Effector memory CD4-positive, alpha-beta T cell (primary cell): ENCODE measurements at regions not wholly inside any gene's neighbourhood (a gene's known extent, or its start where the extent isn't known, plus 50 kb on each side); places are given as distances from the start of the nearest gene placed in this dataset.

Source experiments
- DNase-seq, 3 donors: peaks; one replicate each; pipeline ENCODE4 v3.0.0-alpha.2; 2020
- H3K27ac ChIP-seq: 2 replicates; pipeline ENCODE4 v1.7.0; 2013; ENCODE audit warnings: mild to moderate bottlenecking, low read length, moderate library complexity; ENCODE audit not compliant: insufficient read depth, poor library complexity, severe bottlenecking
- H3K27me3 ChIP-seq: replicated peaks from 2 replicates; pipeline ENCODE4 v1.7.0; 2013; ENCODE audit warnings: mild to moderate bottlenecking, low read length; ENCODE audit not compliant: insufficient read depth, control insufficient read depth, poor library complexity, severe bottlenecking
- H3K36me3 ChIP-seq: 2 replicates; pipeline ENCODE4 v1.7.0; 2013; ENCODE audit warnings: mild to moderate bottlenecking, low read length, moderate library complexity; ENCODE audit not compliant: control insufficient read depth, insufficient read depth
- H3K4me1 ChIP-seq: 2 replicates; pipeline ENCODE4 v1.7.0; 2013; ENCODE audit warnings: low read length, mild to moderate bottlenecking; ENCODE audit not compliant: control insufficient read depth, insufficient read depth, poor library complexity, severe bottlenecking
- H3K4me3 ChIP-seq: 2 replicates; pipeline ENCODE4 v1.7.0; 2013; ENCODE audit warnings: low read length, low read depth, mild to moderate bottlenecking; ENCODE audit not compliant: insufficient read depth, poor library complexity, severe bottlenecking
- H3K9me3 ChIP-seq: 2 replicates; pipeline ENCODE4 v1.7.0; 2013; ENCODE audit warnings: mild to moderate bottlenecking, low read length, moderate library complexity; ENCODE audit not compliant: control insufficient read depth

DNA sequence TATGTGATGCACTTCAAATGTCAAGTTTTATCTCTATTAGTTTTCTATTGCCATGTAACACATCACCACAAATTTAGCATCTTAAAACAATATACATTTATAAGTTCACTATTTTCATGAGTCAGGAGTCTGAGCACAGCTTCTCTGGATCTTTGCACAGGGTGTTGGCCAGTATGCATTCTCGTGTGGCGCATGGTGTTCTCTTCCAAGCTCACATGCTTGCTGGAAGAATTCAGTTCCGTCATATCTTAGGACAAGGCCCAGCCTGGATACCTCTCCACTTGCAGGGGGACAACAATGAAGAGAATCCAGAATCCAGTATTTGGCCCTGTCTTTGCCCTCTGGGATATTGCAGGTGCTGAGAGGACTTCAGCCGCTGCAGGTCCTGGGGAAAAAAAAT is 51.0 kb upstream of the ECI2 start:
- H3K4me3 ChIP-seq, result no peak overlapping the region
- DNase-seq, result no peak
- H3K36me3 ChIP-seq, result no peaks in the 10 kb centered on the region
- peaks cover 4% of the 10 kb centered on the region for H3K27me3 ChIP-seq
- no peaks in the 10 kb centered on the region for H3K4me1 ChIP-seq
- H3K27ac ChIP-seq, result no peak overlapping the region
- no peaks in the 10 kb centered on the region for H3K9me3 ChIP-seq

GRCh38 chr6:4185846-4186245 is 50.5 kb upstream of the ECI2 start:
- Histone ChIP-seq H3K27me3 (peaks cover 4% of the 10 kb centered on the region), H3K4me1 (no peaks in the 10 kb centered on the region), H3K36me3 (no peaks in the 10 kb centered on the region), H3K9me3 (no peaks in the 10 kb centered on the region), H3K27ac (no peak overlapping the region), H3K4me3 (no peak overlapping the region)
- no peak for DNase-seq

- no peaks in the 10 kb centered on the region for H3K36me3 ChIP-seq
- no peaks in the 10 kb centered on the region for H3K4me1 ChIP-seq
- no peak overlapping the region for H3K27ac ChIP-seq
- no peaks in the 10 kb centered on the region for H3K9me3 ChIP-seq
- DNase-seq, result no peak
- no peak overlapping the region for H3K4me3 ChIP-seq
- H3K27me3 ChIP-seq, result peaks cover 4% of the 10 kb centered on the region
Observed at GRCh38 chr6:4185419-4185818, 50.0 kb upstream of the ECI2 start.
